Neuronal stem cell (in vitro differentiated cells): ENCODE measurements at regions not wholly inside any gene's neighbourhood (a gene's known extent, or its start where the extent isn't known, plus 50 kb on each side); places are given as distances from the start of the nearest gene placed in this dataset.

Experiments
- DNase-seq: peaks from one replicate; pipeline ENCODE4 v3.0.0-alpha.2; 2013; ENCODE audit warnings: low spot score
- H2AFZ ChIP-seq: one replicate; pipeline ENCODE4 v1.6.1; 2013; ENCODE audit warnings: mild to moderate bottlenecking, low read length, inconsistent platforms
- H2AK5ac ChIP-seq: 2 replicates; pipeline ENCODE4 v1.6.1; 2013; ENCODE audit warnings: low read depth, mild to moderate bottlenecking, inconsistent platforms, low read length, moderate library complexity, mixed read lengths
- H2BK120ac ChIP-seq: 2 replicates; pipeline ENCODE4 v1.6.1; 2013; ENCODE audit warnings: low read depth, mild to moderate bottlenecking, inconsistent platforms, low read length, moderate library complexity, mixed read lengths
- H2BK12ac ChIP-seq: one replicate; pipeline ENCODE4 v1.6.1; 2013; ENCODE audit warnings: low read length, inconsistent platforms
- H2BK15ac ChIP-seq: 2 replicates; pipeline ENCODE4 v1.6.1; 2013; ENCODE audit warnings: mild to moderate bottlenecking, low read length, inconsistent platforms, mixed read lengths
- H2BK5ac ChIP-seq: one replicate; pipeline ENCODE4 v1.6.1; 2013; ENCODE audit warnings: inconsistent platforms, mild to moderate bottlenecking, low read length, moderate library complexity
- H3K14ac ChIP-seq: one replicate; pipeline ENCODE4 v1.6.1; 2013; ENCODE audit warnings: low read length, inconsistent platforms
- H3K18ac ChIP-seq: 2 replicates; pipeline ENCODE4 v1.6.1; 2013; ENCODE audit warnings: low read length, inconsistent platforms
- H3K23ac ChIP-seq: 2 replicates; pipeline ENCODE4 v1.6.1; 2013; ENCODE audit warnings: low read depth, mild to moderate bottlenecking, mixed read lengths, low read length, inconsistent platforms; ENCODE audit not compliant: poor library complexity
- H3K27ac ChIP-seq: replicated peaks from 3 replicates; pipeline ENCODE4 v1.5.1; 2013; ENCODE audit warnings: low read length, inconsistent platforms
- H3K27me3 ChIP-seq, 3 experiments: 2 replicates each; pipeline ENCODE4 v1.6.1; 2013; ENCODE audit warnings: low read length in 3 of 3, mild to moderate bottlenecking in 2 of 3, inconsistent platforms in 1 of 3, low read depth in 1 of 3, mixed read lengths in 1 of 3, moderate library complexity in 1 of 3; ENCODE audit not compliant: control insufficient read depth in 3 of 3, insufficient read depth in 3 of 3
- H3K36me3 ChIP-seq, 2 donors: replicated peaks in 1 of 2; 2 replicates each; pipeline ENCODE4 v1.6.1; 2013; ENCODE audit warnings: low read length in 2 of 2; ENCODE audit not compliant: control insufficient read depth in 2 of 2, insufficient read depth in 2 of 2
- H3K4ac ChIP-seq: 2 replicates; pipeline ENCODE4 v1.6.1; 2013; ENCODE audit warnings: inconsistent platforms, mild to moderate bottlenecking, low read length, moderate library complexity
- H3K4me1 ChIP-seq, 2 donors: 1 replicate in 1 of 2; 2 replicates in 1 of 2; pipeline ENCODE4 v1.6.1; 2013; ENCODE audit warnings: low read length in 2 of 2, low read depth in 1 of 2; ENCODE audit not compliant: control insufficient read depth in 2 of 2, insufficient read depth in 1 of 2
- H3K4me2 ChIP-seq: one replicate; pipeline ENCODE4 v1.6.1; 2013; ENCODE audit warnings: mild to moderate bottlenecking, low read length, inconsistent platforms; ENCODE audit not compliant: insufficient read depth, poor library complexity, severe bottlenecking
- H3K4me3 ChIP-seq, 2 donors: 2 replicates each; pipeline ENCODE4 v1.5.1; 2013; ENCODE audit warnings: low read length in 2 of 2, mild to moderate bottlenecking in 2 of 2, inconsistent platforms in 1 of 2, moderate library complexity in 1 of 2
- H3K79me1 ChIP-seq: one replicate; pipeline ENCODE4 v1.6.1; 2013; ENCODE audit warnings: low read depth, mild to moderate bottlenecking, inconsistent platforms, low read length, moderate library complexity
- H3K9ac ChIP-seq: one replicate; pipeline ENCODE4 v1.6.1; 2013; ENCODE audit warnings: mild to moderate bottlenecking, low read depth, low read length, inconsistent platforms; ENCODE audit not compliant: poor library complexity
- H3K9me3 ChIP-seq, 2 donors: replicated peaks in 1 of 2; 2 replicates each; pipeline versions ENCODE3 to v1.6.1; 2013; ENCODE audit warnings: low read length in 2 of 2, mild to moderate bottlenecking in 2 of 2, inconsistent platforms in 1 of 2, low read depth in 1 of 2, mixed read lengths in 1 of 2, moderate library complexity in 1 of 2; ENCODE audit not compliant: control insufficient read depth in 2 of 2, insufficient read depth in 1 of 2
- H4K8ac ChIP-seq: one replicate; pipeline ENCODE4 v1.6.1; 2013; ENCODE audit warnings: low read depth, mild to moderate bottlenecking, inconsistent platforms, low read length, moderate library complexity
- H4K91ac ChIP-seq: one replicate; pipeline ENCODE4 v1.6.1; 2013; ENCODE audit warnings: low read length, low read depth, mild to moderate bottlenecking, inconsistent platforms; ENCODE audit not compliant: poor library complexity
- WGBS, 2 donors: extraction: QIAGEN DNeasy Blood & Tissue Kit; methylation state at CpG; one replicate each; pipeline ENCODE4 v1.1.7; 2013; ENCODE audit warnings: missing lambda C conversion rate in 2 of 2, mixed read lengths in 1 of 2; ENCODE audit not compliant: insufficient read length in 2 of 2, insufficient replicate concordance in 1 of 2; ENCODE audit errors: extremely low coverage in 2 of 2; 5-methylcytosine and 5-hydroxymethylcytosine counted together

GRCh38 chr1:187733232-187733631 is 904.5 kb downstream of the PLA2G4A start:
- no peak overlapping the region for H4K8ac ChIP-seq
- no peak overlapping the region for H2AFZ ChIP-seq
- H3K4me1 ChIP-seq = no peaks in the 10 kb centered on the region
- H2BK15ac ChIP-seq = no peak overlapping the region
- no peak overlapping the region for H3K14ac ChIP-seq
- H3K23ac ChIP-seq = no peak overlapping the region
- H2BK5ac ChIP-seq = no peak overlapping the region
- DNase-seq = no peak
- H2BK120ac ChIP-seq = no peak overlapping the region
- no peak overlapping the region for H3K4me2 ChIP-seq
- H2BK12ac ChIP-seq = no peak overlapping the region
- no peak overlapping the region for H3K9ac ChIP-seq
- WGBS, 2 donors = no CpG with 5 or more reads among the region's 1 CpG
- no peaks in the 10 kb centered on the region for H3K27me3 ChIP-seq
- H3K36me3 ChIP-seq = no peaks in the 10 kb centered on the region
- no peaks in the 10 kb centered on the region for H3K79me1 ChIP-seq
- H2AK5ac ChIP-seq = no peak overlapping the region
- H3K4ac ChIP-seq = no peak overlapping the region
- no peak overlapping the region for H3K18ac ChIP-seq
- no peak overlapping the region for H4K91ac ChIP-seq
- H3K9me3 ChIP-seq = no peaks in the 10 kb centered on the region
- no peak overlapping the region for H3K27ac ChIP-seq
- H3K4me3 ChIP-seq = no peak overlapping the region

DNA sequence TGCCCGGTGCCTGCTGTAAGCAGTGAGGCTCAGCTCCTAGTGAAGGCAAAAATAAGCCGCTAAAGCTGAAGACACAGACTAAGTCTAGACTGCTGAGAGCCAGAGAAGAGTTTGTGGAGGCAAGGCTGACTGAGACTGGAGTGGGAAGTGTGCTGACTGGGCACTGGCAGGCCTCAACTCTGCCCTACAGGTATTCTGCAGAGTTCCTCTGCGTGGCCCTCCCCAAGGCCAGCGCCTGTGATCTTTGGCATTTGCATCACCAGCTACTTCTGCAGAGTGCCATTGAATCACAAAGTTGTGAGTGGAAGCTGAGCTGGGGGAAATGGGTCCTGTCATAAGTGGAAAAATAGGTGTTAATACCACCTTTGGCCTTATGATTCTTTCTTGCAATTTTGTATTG is 905.7 kb downstream of the PLA2G4A start:
- WGBS, 2 donors = no CpG with 5 or more reads among the region's 4 CpGs
- Histone ChIP-seq H2AFZ (no peak overlapping the region), H3K4ac (no peak overlapping the region), H4K8ac (no peak overlapping the region), H3K4me3 (no peak overlapping the region), H2BK15ac (no peak overlapping the region), H3K23ac (no peak overlapping the region), H3K27ac (no peak overlapping the region), H3K14ac (no peak overlapping the region), H2BK5ac (no peak overlapping the region), H3K9me3 (no peaks in the 10 kb centered on the region), H3K9ac (no peak overlapping the region), H2BK120ac (no peak overlapping the region), H3K36me3 (no peaks in the 10 kb centered on the region), H2AK5ac (no peak overlapping the region), H3K4me1 (no peaks in the 10 kb centered on the region), H3K4me2 (no peak overlapping the region), H3K27me3 (no peaks in the 10 kb centered on the region), H2BK12ac (no peak overlapping the region), H3K18ac (no peak overlapping the region), H3K79me1 (no peaks in the 10 kb centered on the region), H4K91ac (no peak overlapping the region)
- DNase-seq = no peak

- whole genome bisulfite sequencing, 2 donors = no CpG with 5 or more reads among the region's 1 CpG
These were observed 915.9 kb downstream of the PLA2G4A start for GRCh38 chr1:187744665-187745064.

DNA sequence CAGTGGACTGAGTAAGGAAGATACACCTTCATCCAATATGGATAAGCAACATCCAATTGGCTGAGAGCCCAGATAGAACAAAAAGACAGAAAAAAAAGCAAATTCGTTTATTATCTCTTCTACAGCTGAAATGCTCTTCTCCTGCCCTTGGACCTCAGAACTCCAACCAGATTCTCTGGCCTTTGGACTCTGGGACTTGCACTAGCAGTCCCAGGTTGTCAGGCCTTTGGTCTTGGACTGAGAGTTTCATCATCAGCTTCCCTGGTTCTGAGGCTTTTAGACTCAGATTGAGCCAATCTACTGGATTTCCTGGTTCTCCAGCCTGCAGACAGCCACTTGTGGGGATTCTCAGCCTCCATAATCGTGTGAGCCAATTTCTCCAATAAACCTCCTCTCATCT is 926.8 kb downstream of the PLA2G4A start:
- Histone ChIP-seq H3K27ac (no peak overlapping the region), H2BK15ac (no peak overlapping the region), H3K23ac (no peak overlapping the region), H3K4ac (no peak overlapping the region), H3K4me2 (no peak overlapping the region), H2BK12ac (no peak overlapping the region), H3K4me1 (no peaks in the 10 kb centered on the region), H2AK5ac (no peak overlapping the region), H3K14ac (no peak overlapping the region), H3K27me3 (no peaks in the 10 kb centered on the region), H2BK120ac (no peak overlapping the region), H4K8ac (no peak overlapping the region), H3K9ac (no peak overlapping the region), H2BK5ac (no peak overlapping the region), H3K79me1 (no peaks in the 10 kb centered on the region), H2AFZ (no peak overlapping the region), H3K9me3 (no peaks in the 10 kb centered on the region), H3K36me3 (no peaks in the 10 kb centered on the region), H4K91ac (no peak overlapping the region), H3K4me3 (no peak overlapping the region), H3K18ac (no peak overlapping the region)
- no CpG with 5 or more reads among the region's 2 CpGs for WGBS, 2 donors
- no peak for DNase-seq

More at GRCh38 chr1:187744665-187745064, 915.9 kb downstream of the PLA2G4A start:
- Histone ChIP-seq H2BK15ac (no peak overlapping the region), H3K4me1 (no peaks in the 10 kb centered on the region), H3K79me1 (no peaks in the 10 kb centered on the region), H3K9ac (no peak overlapping the region), H3K4me2 (no peak overlapping the region), H2BK120ac (no peak overlapping the region), H3K27me3 (no peaks in the 10 kb centered on the region), H3K18ac (no peak overlapping the region), H3K27ac (no peak overlapping the region), H3K4ac (no peak overlapping the region), H3K9me3 (no peaks in the 10 kb centered on the region), H3K36me3 (no peaks in the 10 kb centered on the region), H3K4me3 (no peak overlapping the region), H2AFZ (no peak overlapping the region), H2BK12ac (no peak overlapping the region), H3K14ac (no peak overlapping the region), H2AK5ac (no peak overlapping the region), H3K23ac (no peak overlapping the region), H4K8ac (no peak overlapping the region), H2BK5ac (no peak overlapping the region), H4K91ac (no peak overlapping the region)
- no peak for DNase-seq
